Thyroid gland (tissue), 4 donors: ENCODE measurements at regions not wholly inside any gene's neighbourhood (a gene's known extent, or its start where the extent isn't known, plus 50 kb on each side); places are given as distances from the start of the nearest gene placed in this dataset.

Experiments
- CTCF ChIP-seq, 6 experiments: fragments of 200-600 bp in 3 of 6; fragments of 450-650 bp in 3 of 6; sonication (generic) in 3 of 6; IDR thresholded peaks; one replicate each; pipeline ENCODE4 v1.5.1; 2016 to 2019; ENCODE audit warnings: antibody characterized with exemption in 6 of 6, mild to moderate bottlenecking in 2 of 6, inconsistent platforms in 1 of 6, moderate library complexity in 1 of 6
- POLR2A ChIP-seq, 2 donors: fragments of 450-650 bp; IDR thresholded peaks; one replicate each; pipeline ENCODE4 v1.6.1; 2017; ENCODE audit warnings: antibody characterized with exemption in 2 of 2, mild to moderate bottlenecking in 2 of 2, moderate library complexity in 1 of 2

DNA sequence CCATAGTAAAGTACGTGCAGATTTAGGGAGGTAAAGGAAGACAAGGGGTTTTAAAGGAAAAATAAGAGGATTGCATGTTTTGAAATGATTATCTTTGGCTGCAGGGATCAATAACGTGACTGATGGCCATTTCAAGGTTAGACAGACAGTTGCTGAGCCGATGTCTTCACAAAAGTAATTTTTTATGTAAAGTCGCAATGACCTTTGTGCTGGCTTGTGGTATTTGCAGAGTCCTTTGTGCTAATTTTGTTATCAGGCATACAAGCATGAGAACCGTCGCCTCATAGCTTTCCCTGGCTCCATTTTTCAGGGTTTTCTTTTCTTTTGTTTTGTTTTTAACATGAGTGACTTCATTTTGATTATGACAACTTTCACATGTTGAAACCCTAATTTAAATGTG lies 605.7 kb upstream of the GJE1 start:
- TF ChIP-seq POLR2A (IDR thresholded peaks at IDR 0.05) (no peak), CTCF (IDR thresholded peaks at IDR 0.05) (no peak)
